ENCODE measurements at regions not wholly inside any gene's neighbourhood (a gene's known extent, or its start where the extent isn't known, plus 50 kb on each side); places are given as distances from the start of the nearest gene placed in this dataset.

GRCh38 chr20:21017528-21018085 lies 88.6 kb downstream of the LINC00237 start:
- intact Hi-C loops (cut with DNase I): no loop called here
- H3K36me3 ChIP-seq: no peaks in the 10 kb centered on the region
- no peaks in the 10 kb centered on the region for H3K9me3 ChIP-seq
- no peak overlapping the region for H3K4me3 ChIP-seq (replicated peaks in 1 of 3)
- WGBS, 2 donors: 79 to 81% methylated on average over 11 of the region's 11 CpGs
- TF ChIP-seq CTCF (IDR thresholded peaks at IDR 0.05) (no peak), POLR2A (IDR thresholded peaks at IDR 0.05) (no peak)
- no peak for DNase-seq
- no peak overlapping the region for H3K27ac ChIP-seq
- peaks cover 5 to 19% of the 10 kb centered on the region in 2 donors for H3K4me1 ChIP-seq
- H3K27me3 ChIP-seq: no peaks in the 10 kb centered on the region

- 69 to 89% methylated on average over 3 of the region's 3 CpGs for WGBS, 2 donors
- TF ChIP-seq CTCF (IDR thresholded peaks at IDR 0.05) (no peak), POLR2A (IDR thresholded peaks at IDR 0.05) (no peak)
- H3K9me3 ChIP-seq: no peaks in the 10 kb centered on the region
- H3K27me3 ChIP-seq: no peaks in the 10 kb centered on the region
- intact Hi-C loops (cut with DNase I): no loop called here
- no peak overlapping the region for H3K4me3 ChIP-seq (replicated peaks in 1 of 3)
- peaks cover 5 to 19% of the 10 kb centered on the region in 2 donors for H3K4me1 ChIP-seq
- no peaks in the 10 kb centered on the region for H3K36me3 ChIP-seq
- H3K27ac ChIP-seq: no peak overlapping the region
- no peak for DNase-seq
Measured at GRCh38 chr20:21016751-21017150, 89.4 kb downstream of the LINC00237 start.

DNA sequence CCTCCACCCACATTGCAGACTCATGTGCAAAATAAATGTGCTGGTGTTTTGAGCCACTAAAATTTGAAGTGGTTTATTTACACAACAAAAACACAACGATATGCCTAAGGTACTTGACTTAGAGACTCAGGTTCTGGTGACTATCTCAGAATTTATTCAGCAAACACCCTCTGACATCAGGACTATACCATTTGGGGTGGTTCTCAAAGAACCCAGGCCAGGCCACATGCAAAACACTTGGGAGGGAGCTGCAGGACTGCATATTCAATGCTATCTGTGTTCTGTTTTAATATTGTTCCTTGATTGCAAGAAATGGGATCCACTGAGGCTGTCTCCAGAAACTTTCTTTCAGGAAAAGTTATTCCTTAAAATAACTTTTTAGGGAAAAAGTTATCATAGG lies 91.6 kb downstream of the LINC00237 start:
- H3K36me3 ChIP-seq: no peaks in the 10 kb centered on the region
- H3K9me3 ChIP-seq: no peaks in the 10 kb centered on the region
- H3K27ac ChIP-seq: no peak overlapping the region
- peaks cover 0 to 10% of the 10 kb centered on the region in 2 donors for H3K4me1 ChIP-seq
- 33 to 46% methylated on average over 1 of the region's 1 CpG for WGBS, 2 donors
- H3K4me3 ChIP-seq (replicated peaks in 1 of 3): no peak overlapping the region
- no peak for DNase-seq
- H3K27me3 ChIP-seq: no peaks in the 10 kb centered on the region
- intact Hi-C loops (cut with DNase I): no loop called here
- TF ChIP-seq POLR2A (IDR thresholded peaks at IDR 0.05) (no peak), CTCF (IDR thresholded peaks at IDR 0.05) (no peak)

DNA sequence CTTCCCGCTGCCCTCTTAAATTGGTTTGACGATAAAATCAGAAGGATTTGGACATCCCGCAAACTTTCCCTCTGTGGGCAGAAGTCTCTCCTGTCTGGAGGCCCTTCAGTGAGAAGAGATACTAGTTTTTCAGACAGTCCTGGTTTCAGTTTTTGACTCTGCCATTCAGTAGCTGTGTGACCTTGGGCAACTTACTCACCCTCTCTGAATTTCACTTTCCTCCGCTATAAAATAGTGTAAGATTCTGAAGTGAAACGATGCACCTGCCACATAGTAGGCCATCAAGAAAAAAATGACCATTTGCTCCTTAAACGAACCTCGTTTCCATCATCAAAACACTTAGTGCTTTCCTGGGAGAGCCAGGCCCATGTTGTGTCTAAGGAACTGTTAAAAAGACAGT lies 97.2 kb downstream of the LINC00237 start:
- no peaks in the 10 kb centered on the region for H3K4me1 ChIP-seq
- TF ChIP-seq CTCF (IDR thresholded peaks at IDR 0.05): no peak
- TF ChIP-seq POLR2A (IDR thresholded peaks at IDR 0.05): no peak
- no peaks in the 10 kb centered on the region for H3K9me3 ChIP-seq
- WGBS, 2 donors: 93% methylated on average over 7 of the region's 7 CpGs
- no peaks in the 10 kb centered on the region for H3K36me3 ChIP-seq
- no peak overlapping the region for H3K27ac ChIP-seq
- H3K4me3 ChIP-seq (replicated peaks in 1 of 3): no peak overlapping the region
- no peaks in the 10 kb centered on the region for H3K27me3 ChIP-seq
- DNase-seq: no peak
- intact Hi-C loops (cut with DNase I): no loop called here

DNA sequence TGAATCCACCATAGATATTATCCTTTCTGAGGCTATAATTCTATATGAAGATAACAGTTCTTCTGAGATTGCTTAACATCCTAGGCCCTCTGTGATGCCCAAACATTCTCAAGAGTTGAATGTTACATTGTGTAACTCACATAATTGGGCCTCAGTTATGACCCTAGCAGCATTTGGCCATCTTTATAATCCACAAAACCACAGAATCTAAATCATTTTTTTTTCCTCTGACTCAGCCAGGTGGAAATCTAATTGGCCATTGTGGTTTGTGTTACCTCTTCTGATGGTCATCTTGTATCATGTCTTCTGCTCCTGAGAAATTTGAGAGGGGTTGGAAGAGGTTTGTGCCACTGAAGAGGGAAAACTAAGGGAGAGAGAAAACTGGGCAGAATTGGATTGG lies 99.5 kb downstream of the LINC00237 start:
- intact Hi-C loops (cut with DNase I): no loop called here

More for the DNA sequence above, 99.5 kb downstream of the LINC00237 start:
- Histone ChIP-seq H3K4me3 (replicated peaks in 1 of 3) (no peak overlapping the region), H3K27me3 (no peaks in the 10 kb centered on the region), H3K36me3 (no peaks in the 10 kb centered on the region), H3K4me1 (no peaks in the 10 kb centered on the region), H3K9me3 (no peaks in the 10 kb centered on the region), H3K27ac (no peak overlapping the region)
- no peak for DNase-seq
- no peak for TF ChIP-seq POLR2A (IDR thresholded peaks at IDR 0.05)
- TF ChIP-seq CTCF (IDR thresholded peaks at IDR 0.05): no peak

All from thyroid gland (tissue), 4 donors.